H1 (cell line): ENCODE measurements at regions not wholly inside any gene's neighbourhood (a gene's known extent, or its start where the extent isn't known, plus 50 kb on each side); places are given as distances from the start of the nearest gene placed in this dataset.

Source experiments
- CTCF ChIA-PET: fragments of 300-600 bp; sonication (Branson Sonifier 250); formaldehyde crosslinking; loops from one replicate; lab custom pipeline; 2021; ENCODE audit not compliant: partially characterized antibody; lab: Charles Lee
- POLR2A ChIA-PET: fragments of 300-600 bp; sonication (Branson Sonifier 250); formaldehyde crosslinking; loops from one replicate; lab custom pipeline; 2021; ENCODE audit warnings: inconsistent platforms; ENCODE audit not compliant: partially characterized antibody; lab: Charles Lee
- DNase-seq, 2 experiments: peaks; one replicate each; pipeline versions ENCODE4 v3.0.0 to v3.0.0-alpha.2; 2010 to 2022; ENCODE audit warnings: low spot score in 2 of 2, low read depth in 1 of 2, mixed read lengths in 1 of 2
- FAIRE-seq: peaks from 2 replicates; lab custom pipeline; 2011; peaks lifted over from hg19 to GRCh38; lab: Jason Lieb, UNC
- H2AFZ ChIP-seq: 2 replicates; pipeline ENCODE4 v1.8.1; 2012; ENCODE audit warnings: low read length, inconsistent platforms
- H2AK5ac ChIP-seq: 2 replicates; pipeline ENCODE4 v1.6.1; 2013; ENCODE audit warnings: low read depth, low read length
- H2BK120ac ChIP-seq: replicated peaks from 2 replicates; pipeline ENCODE3; 2013; ENCODE audit warnings: low read depth, low read length, inconsistent platforms
- H2BK12ac ChIP-seq: 2 replicates; pipeline ENCODE4 v1.6.1; 2013; ENCODE audit warnings: low read depth, low read length
- H2BK15ac ChIP-seq: 2 replicates; pipeline ENCODE4 v1.6.1; 2013; ENCODE audit warnings: low read length
- H2BK20ac ChIP-seq: 2 replicates; pipeline ENCODE4 v1.6.1; 2013; ENCODE audit warnings: low read length
- H2BK5ac ChIP-seq: 2 replicates; pipeline ENCODE4 v1.6.1; 2013; ENCODE audit warnings: low read depth, low read length
- H3K14ac ChIP-seq: 2 replicates; pipeline ENCODE4 v1.6.1; 2013; ENCODE audit warnings: inconsistent platforms; ENCODE audit not compliant: insufficient read length
- H3K18ac ChIP-seq: 2 replicates; pipeline ENCODE4 v1.6.1; 2013; ENCODE audit warnings: low read length; ENCODE audit errors: extremely low read depth
- H3K23ac ChIP-seq: 2 replicates; pipeline ENCODE4 v1.6.1; 2013; ENCODE audit warnings: inconsistent platforms; ENCODE audit not compliant: insufficient read length
- H3K23me2 ChIP-seq: 2 replicates; pipeline ENCODE4 v1.6.1; 2013; ENCODE audit warnings: low read depth, low read length
- H3K27ac ChIP-seq: 2 replicates; pipeline ENCODE4 v1.6.1; 2011; ENCODE audit warnings: low read depth, low read length, inconsistent platforms
- H3K27me3 ChIP-seq, 4 experiments: replicated peaks in 1 of 4; 1 replicate in 1 of 4; 2 replicates in 3 of 4; pipeline versions ENCODE4 v1.6.1 to v1.8.1; 2011 to 2013; ENCODE audit warnings: low read length in 3 of 4, mild to moderate bottlenecking in 3 of 4, inconsistent platforms in 2 of 4, mixed read lengths in 2 of 4, moderate library complexity in 1 of 4; ENCODE audit not compliant: control insufficient read depth in 3 of 4, insufficient read depth in 3 of 4; ENCODE audit errors: extremely low read depth in 1 of 4
- H3K36me3 ChIP-seq, 4 experiments: 2 replicates each; pipeline versions ENCODE4 v1.6.1 to v1.8.1; 2011 to 2013; ENCODE audit warnings: mild to moderate bottlenecking in 4 of 4, low read length in 3 of 4, moderate library complexity in 2 of 4, control low read depth in 1 of 4, inconsistent platforms in 1 of 4; ENCODE audit not compliant: insufficient read depth in 4 of 4, control insufficient read depth in 2 of 4
- H3K4ac ChIP-seq: replicated peaks from 2 replicates; pipeline ENCODE3; 2013; ENCODE audit warnings: low read length, low read depth, mixed read lengths, inconsistent platforms; ENCODE audit not compliant: insufficient read length
- H3K4me1 ChIP-seq, 4 experiments: replicated peaks in 1 of 4; 1 replicate in 1 of 4; 2 replicates in 3 of 4; pipeline versions ENCODE4 v1.6.1 to v1.8.1; 2011 to 2013; ENCODE audit warnings: low read length in 3 of 4, inconsistent platforms in 2 of 4, mixed read lengths in 1 of 4; ENCODE audit not compliant: insufficient read depth in 4 of 4, control insufficient read depth in 3 of 4
- H3K4me2 ChIP-seq, 2 experiments: 2 replicates each; pipeline versions ENCODE4 v1.6.1 to v1.8.1; 2011 to 2013; ENCODE audit warnings: low read depth in 2 of 2, low read length in 2 of 2, control low read depth in 1 of 2, inconsistent platforms in 1 of 2, mild to moderate bottlenecking in 1 of 2; ENCODE audit not compliant: insufficient read depth in 1 of 2
- H3K4me3 ChIP-seq, 4 experiments: fragments of 200-600, 300-600 bp in 1 of 4; sonication (generic), shearing (Covaris generic), sonication (Bioruptor Twin) in 1 of 4; 2 replicates each; pipeline versions ENCODE4 v1.5.1 to v1.8.1; 2011 to 2016; ENCODE audit warnings: low read length in 4 of 4, low read depth in 3 of 4, control low read depth in 2 of 4, inconsistent platforms in 2 of 4, mild to moderate bottlenecking in 2 of 4, mixed read lengths in 1 of 4, moderate library complexity in 1 of 4; ENCODE audit not compliant: insufficient read depth in 2 of 4; ENCODE audit errors: extremely low read depth in 1 of 4
- H3K56ac ChIP-seq: replicated peaks from 2 replicates; pipeline ENCODE3; 2013; ENCODE audit warnings: low read depth, mild to moderate bottlenecking, mixed read lengths, low read length, inconsistent platforms; ENCODE audit not compliant: insufficient read length
- H3K79me1 ChIP-seq: 2 replicates; pipeline ENCODE4 v1.6.1; 2013; ENCODE audit warnings: low read depth, low read length, control low read depth
- H3K79me2 ChIP-seq, 2 experiments: 2 replicates each; pipeline versions ENCODE4 v1.6.1 to v1.8.1; 2012 to 2013; ENCODE audit warnings: low read length in 2 of 2, mild to moderate bottlenecking in 2 of 2, inconsistent platforms in 1 of 2; ENCODE audit not compliant: insufficient read depth in 2 of 2, control insufficient read depth in 1 of 2
- H3K9ac ChIP-seq, 4 experiments: replicated peaks in 1 of 4; 1 replicate in 1 of 4; 2 replicates in 3 of 4; pipeline versions ENCODE4 v1.6.1 to v1.8.1; 2011 to 2013; ENCODE audit warnings: low read depth in 3 of 4, low read length in 3 of 4, control low read depth in 2 of 4, mild to moderate bottlenecking in 2 of 4, moderate library complexity in 2 of 4, inconsistent platforms in 1 of 4; ENCODE audit errors: extremely low read depth in 1 of 4
- H3K9me3 ChIP-seq, 2 experiments: 2 replicates each; pipeline versions ENCODE4 v1.6.1 to v1.8.1; 2012 to 2013; ENCODE audit warnings: mild to moderate bottlenecking in 2 of 2, moderate library complexity in 2 of 2, control low read depth in 1 of 2, inconsistent platforms in 1 of 2, low read depth in 1 of 2, low read length in 1 of 2, mixed read lengths in 1 of 2; ENCODE audit not compliant: insufficient read depth in 2 of 2
- H4K20me1 ChIP-seq, 2 experiments: replicated peaks in 1 of 2; 2 replicates each; pipeline versions ENCODE3 to v1.8.1; 2011 to 2013; ENCODE audit warnings: inconsistent platforms in 2 of 2, low read length in 2 of 2, mild to moderate bottlenecking in 1 of 2; ENCODE audit not compliant: insufficient read depth in 2 of 2, control insufficient read depth in 1 of 2
- H4K5ac ChIP-seq: 2 replicates; pipeline ENCODE4 v1.6.1; 2013; ENCODE audit warnings: low read length, low read depth, mixed read lengths, inconsistent platforms; ENCODE audit not compliant: insufficient read length
- H4K8ac ChIP-seq: 2 replicates; pipeline ENCODE4 v1.8.0; 2013; ENCODE audit warnings: mild to moderate bottlenecking, moderate library complexity, low read length, inconsistent platforms; ENCODE audit not compliant: insufficient read depth; ENCODE audit errors: extremely low read depth
- H4K91ac ChIP-seq: replicated peaks from 2 replicates; pipeline ENCODE3; 2013; ENCODE audit warnings: low read length, mixed read lengths, inconsistent platforms; ENCODE audit not compliant: insufficient read length
- CBX5 ChIP-seq: fragments of 300-800, 300-1000 bp; sonication (generic); IDR thresholded peaks from 2 replicates; pipeline ENCODE4 v1.7.1; 2016; ENCODE audit warnings: antibody characterized with exemption, low read length, low read depth
- FOSL1 ChIP-seq: IDR thresholded peaks from 2 replicates; pipeline ENCODE4 v1.6.1; 2011; ENCODE audit warnings: mild to moderate bottlenecking, low read depth, low read length, moderate library complexity; ENCODE audit not compliant: insufficient read depth
- HDAC6 ChIP-seq: IDR thresholded peaks from one replicate; pipeline ENCODE4 v1.7.1; 2012; ENCODE audit warnings: low read depth, mild to moderate bottlenecking, inconsistent platforms, low read length, moderate library complexity
- KDM5A ChIP-seq: fragments of 200-600 bp; IDR thresholded peaks from 2 replicates; pipeline ENCODE4 v1.7.1; 2012; ENCODE audit warnings: mild to moderate bottlenecking, low read length, inconsistent platforms, mixed read lengths
- TF ChIP-seq, protein P1 (sequence below), 3 experiments: IDR thresholded peaks; 1 replicate in 2 of 3; 2 replicates in 1 of 3; pipeline versions ENCODE4 v1.5.1 to v1.6.1; 2011; ENCODE audit warnings: low read length in 3 of 3, mild to moderate bottlenecking in 3 of 3, inconsistent platforms in 2 of 3, low read depth in 1 of 3, moderate library complexity in 1 of 3; ENCODE audit not compliant: insufficient read depth in 1 of 3; ENCODE audit errors: control extremely low read depth in 1 of 3

DNA sequence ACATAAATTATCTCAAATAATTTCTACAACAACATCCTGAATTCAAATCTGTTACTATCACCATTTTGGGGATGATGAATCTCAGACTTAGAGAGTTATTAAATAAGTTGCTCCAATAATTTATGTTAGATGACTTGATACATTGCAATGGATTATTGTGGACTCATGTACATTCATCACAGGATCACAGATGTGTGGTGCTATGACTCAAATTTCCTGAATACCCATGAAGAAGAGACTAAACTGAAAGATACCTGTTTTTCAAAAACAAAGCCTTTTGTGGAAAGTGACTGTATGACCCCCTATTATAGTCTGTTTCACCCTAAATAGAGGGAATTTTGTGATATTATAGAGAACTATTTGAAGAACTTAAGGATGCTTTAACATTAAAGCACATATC lies 315.0 kb downstream of the PLA2G4A start:
- no peak overlapping the region for H4K8ac ChIP-seq
- no peak for DNase-seq
- no peaks in the 10 kb centered on the region for H3K79me1 ChIP-seq
- TF ChIP-seq FOSL1, result no peak
- no peak for TF ChIP-seq CBX5
- TF ChIP-seq, protein P1, sequence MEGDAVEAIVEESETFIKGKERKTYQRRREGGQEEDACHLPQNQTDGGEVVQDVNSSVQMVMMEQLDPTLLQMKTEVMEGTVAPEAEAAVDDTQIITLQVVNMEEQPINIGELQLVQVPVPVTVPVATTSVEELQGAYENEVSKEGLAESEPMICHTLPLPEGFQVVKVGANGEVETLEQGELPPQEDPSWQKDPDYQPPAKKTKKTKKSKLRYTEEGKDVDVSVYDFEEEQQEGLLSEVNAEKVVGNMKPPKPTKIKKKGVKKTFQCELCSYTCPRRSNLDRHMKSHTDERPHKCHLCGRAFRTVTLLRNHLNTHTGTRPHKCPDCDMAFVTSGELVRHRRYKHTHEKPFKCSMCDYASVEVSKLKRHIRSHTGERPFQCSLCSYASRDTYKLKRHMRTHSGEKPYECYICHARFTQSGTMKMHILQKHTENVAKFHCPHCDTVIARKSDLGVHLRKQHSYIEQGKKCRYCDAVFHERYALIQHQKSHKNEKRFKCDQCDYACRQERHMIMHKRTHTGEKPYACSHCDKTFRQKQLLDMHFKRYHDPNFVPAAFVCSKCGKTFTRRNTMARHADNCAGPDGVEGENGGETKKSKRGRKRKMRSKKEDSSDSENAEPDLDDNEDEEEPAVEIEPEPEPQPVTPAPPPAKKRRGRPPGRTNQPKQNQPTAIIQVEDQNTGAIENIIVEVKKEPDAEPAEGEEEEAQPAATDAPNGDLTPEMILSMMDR (IDR thresholded peaks at IDR 0.05; ENCODE audit: control extremely low read depth in 1 of 3, insufficient read depth in 1 of 3, low read depth in 1 of 3, low read length in 3 of 3), result no peak
- no peak for TF ChIP-seq KDM5A
- no peak for TF ChIP-seq HDAC6
- H3K9ac ChIP-seq, result no peak overlapping the region
- no peak overlapping the region for H3K4me3 ChIP-seq
- H2BK5ac ChIP-seq, result no peak overlapping the region
- no peak overlapping the region for H2BK12ac ChIP-seq
- no peaks in the 10 kb centered on the region for H3K79me2 ChIP-seq
- H3K9me3 ChIP-seq, result no peaks in the 10 kb centered on the region
- POLR2A ChIA-PET, result no interaction called here
- H2AFZ ChIP-seq, result no peak overlapping the region
- H3K27ac ChIP-seq, result no peak overlapping the region
- H2AK5ac ChIP-seq, result no peak overlapping the region
- H3K4me2 ChIP-seq, result no peak overlapping the region
- no peak overlapping the region for H3K14ac ChIP-seq
- H3K56ac ChIP-seq, result no peak overlapping the region
- no peak overlapping the region for H2BK20ac ChIP-seq
- no peaks in the 10 kb centered on the region for H3K36me3 ChIP-seq
- no peak overlapping the region for H3K23ac ChIP-seq
- no peaks in the 10 kb centered on the region for H4K20me1 ChIP-seq
- no peak overlapping the region for H4K91ac ChIP-seq
- no peak overlapping the region for H2BK120ac ChIP-seq
- H3K4ac ChIP-seq, result no peak overlapping the region
- CTCF ChIA-PET, result no interaction called here
- no peaks in the 10 kb centered on the region for H3K4me1 ChIP-seq
- no peak overlapping the region for H3K18ac ChIP-seq
- no peak overlapping the region for H2BK15ac ChIP-seq
- H4K5ac ChIP-seq, result no peak overlapping the region
- H3K23me2 ChIP-seq, result no peaks in the 10 kb centered on the region
- FAIRE-seq, result no peak
- no peaks in the 10 kb centered on the region for H3K27me3 ChIP-seq
